K562 (cell line): ENCODE measurements at regions not wholly inside any gene's neighbourhood (a gene's known extent, or its start where the extent isn't known, plus 50 kb on each side); places are given as distances from the start of the nearest gene placed in this dataset.

Source experiments
- BRF1 ChIP-seq: IDR thresholded peaks from 3 replicates; pipeline ENCODE4 v1.6.1; 2011; ENCODE audit warnings: borderline replicate concordance, mild to moderate bottlenecking; ENCODE audit not compliant: insufficient read length; ENCODE audit errors: extremely low read depth
- EWSR1 ChIP-seq: fragments of 450-650 bp; IDR thresholded peaks from 2 replicates; pipeline ENCODE4 v1.6.1; 2018; ENCODE audit warnings: borderline replicate concordance, mild to moderate bottlenecking, low read depth, moderate library complexity; ENCODE audit not compliant: partially characterized antibody
- HNRNPL ChIP-seq: fragments of 200-400 bp; formaldehyde crosslinking; IDR thresholded peaks from 2 replicates; pipeline ENCODE4 v1.6.1; 2017; ENCODE audit warnings: low read depth, mild to moderate bottlenecking, low read length
- PTBP1 ChIP-seq: fragments of 200-400 bp; formaldehyde crosslinking; IDR thresholded peaks from 2 replicates; pipeline ENCODE4 v1.6.1; 2017; ENCODE audit warnings: low read depth, low read length
- SMARCE1 ChIP-seq: fragments of 450-650 bp; IDR thresholded peaks from 2 replicates; pipeline ENCODE4 v1.7.1; 2016; ENCODE audit warnings: mild to moderate bottlenecking
- XRCC3 ChIP-seq: fragments of 450-650 bp; IDR thresholded peaks from 2 replicates; pipeline ENCODE4 v1.6.1; 2017; ENCODE audit warnings: mild to moderate bottlenecking, moderate library complexity
- ZNF766 ChIP-seq: fragments of 200-800 bp; sonication (Bioruptor generic); conservative IDR thresholded peaks from 2 replicates; pipeline ENCODE4 v1.6.1; 2016; ENCODE audit warnings: missing genetic modification characterization, missing compliant biosample characterization
- TF ChIP-seq, protein P1 (sequence below), 2 experiments: fragments of 450-650 bp in 1 of 2; sonication (generic) in 1 of 2; formaldehyde crosslinking in 1 of 2; IDR thresholded peaks; 2 replicates each; pipeline versions ENCODE4 v1.7.1 to v1.9.0; 2016 to 2022; ENCODE audit warnings: inconsistent platforms in 1 of 2, mild to moderate bottlenecking in 1 of 2, missing genetic modification reagents in 1 of 2
- TF ChIP-seq, protein P2 (sequence below): sonication (generic); formaldehyde crosslinking; IDR thresholded peaks from 2 replicates; pipeline ENCODE4 v1.8.0; 2023; ENCODE audit warnings: mild to moderate bottlenecking, missing genetic modification reagents

DNA sequence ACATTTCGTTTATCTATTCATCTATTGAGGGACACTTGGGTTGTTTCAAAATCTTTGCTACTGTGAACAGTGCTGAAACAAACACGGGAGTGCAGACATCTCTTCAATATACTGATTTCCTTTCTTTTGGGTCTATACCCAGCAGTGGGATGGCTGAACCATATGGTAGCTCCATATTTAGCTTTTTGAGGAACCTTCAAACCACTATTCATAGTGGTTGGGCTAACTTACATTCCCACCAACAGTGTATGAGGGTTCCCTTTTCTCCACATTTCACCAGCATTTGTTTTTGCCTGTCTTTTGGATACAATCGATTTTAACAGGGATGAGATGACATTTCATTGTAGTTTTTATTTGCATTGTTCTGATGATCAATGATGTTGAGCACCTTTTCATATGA, 798.2 kb downstream of the UQCRFS1 start (continued):
- TF ChIP-seq, protein P1, sequence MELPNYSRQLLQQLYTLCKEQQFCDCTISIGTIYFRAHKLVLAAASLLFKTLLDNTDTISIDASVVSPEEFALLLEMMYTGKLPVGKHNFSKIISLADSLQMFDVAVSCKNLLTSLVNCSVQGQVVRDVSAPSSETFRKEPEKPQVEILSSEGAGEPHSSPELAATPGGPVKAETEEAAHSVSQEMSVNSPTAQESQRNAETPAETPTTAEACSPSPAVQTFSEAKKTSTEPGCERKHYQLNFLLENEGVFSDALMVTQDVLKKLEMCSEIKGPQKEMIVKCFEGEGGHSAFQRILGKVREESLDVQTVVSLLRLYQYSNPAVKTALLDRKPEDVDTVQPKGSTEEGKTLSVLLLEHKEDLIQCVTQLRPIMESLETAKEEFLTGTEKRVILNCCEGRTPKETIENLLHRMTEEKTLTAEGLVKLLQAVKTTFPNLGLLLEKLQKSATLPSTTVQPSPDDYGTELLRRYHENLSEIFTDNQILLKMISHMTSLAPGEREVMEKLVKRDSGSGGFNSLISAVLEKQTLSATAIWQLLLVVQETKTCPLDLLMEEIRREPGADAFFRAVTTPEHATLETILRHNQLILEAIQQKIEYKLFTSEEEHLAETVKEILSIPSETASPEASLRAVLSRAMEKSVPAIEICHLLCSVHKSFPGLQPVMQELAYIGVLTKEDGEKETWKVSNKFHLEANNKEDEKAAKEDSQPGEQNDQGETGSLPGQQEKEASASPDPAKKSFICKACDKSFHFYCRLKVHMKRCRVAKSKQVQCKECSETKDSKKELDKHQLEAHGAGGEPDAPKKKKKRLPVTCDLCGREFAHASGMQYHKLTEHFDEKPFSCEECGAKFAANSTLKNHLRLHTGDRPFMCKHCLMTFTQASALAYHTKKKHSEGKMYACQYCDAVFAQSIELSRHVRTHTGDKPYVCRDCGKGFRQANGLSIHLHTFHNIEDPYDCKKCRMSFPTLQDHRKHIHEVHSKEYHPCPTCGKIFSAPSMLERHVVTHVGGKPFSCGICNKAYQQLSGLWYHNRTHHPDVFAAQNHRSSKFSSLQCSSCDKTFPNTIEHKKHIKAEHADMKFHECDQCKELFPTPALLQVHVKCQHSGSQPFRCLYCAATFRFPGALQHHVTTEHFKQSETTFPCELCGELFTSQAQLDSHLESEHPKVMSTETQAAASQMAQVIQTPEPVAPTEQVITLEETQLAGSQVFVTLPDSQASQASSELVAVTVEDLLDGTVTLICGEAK (IDR thresholded peaks at IDR 0.05) = no peak
- TF ChIP-seq, protein P1 (CRISPR knock-in tag; IDR thresholded peaks at IDR 0.05) = no peak
- no peak for TF ChIP-seq PTBP1
- TF ChIP-seq ZNF766 (CRISPR knock-in tag) = no peak
- TF ChIP-seq SMARCE1 = no peak
- no peak for TF ChIP-seq HNRNPL
- no peak for TF ChIP-seq EWSR1
- TF ChIP-seq XRCC3 = no peak
- TF ChIP-seq BRF1 = no peak
- TF ChIP-seq, protein P2, sequence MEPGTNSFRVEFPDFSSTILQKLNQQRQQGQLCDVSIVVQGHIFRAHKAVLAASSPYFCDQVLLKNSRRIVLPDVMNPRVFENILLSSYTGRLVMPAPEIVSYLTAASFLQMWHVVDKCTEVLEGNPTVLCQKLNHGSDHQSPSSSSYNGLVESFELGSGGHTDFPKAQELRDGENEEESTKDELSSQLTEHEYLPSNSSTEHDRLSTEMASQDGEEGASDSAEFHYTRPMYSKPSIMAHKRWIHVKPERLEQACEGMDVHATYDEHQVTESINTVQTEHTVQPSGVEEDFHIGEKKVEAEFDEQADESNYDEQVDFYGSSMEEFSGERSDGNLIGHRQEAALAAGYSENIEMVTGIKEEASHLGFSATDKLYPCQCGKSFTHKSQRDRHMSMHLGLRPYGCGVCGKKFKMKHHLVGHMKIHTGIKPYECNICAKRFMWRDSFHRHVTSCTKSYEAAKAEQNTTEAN (CRISPR knock-in tag) = no peak
- TF ChIP-seq, all 486 proteins: peak for 0
